H1 (cell line): ENCODE measurements at regions not wholly inside any gene's neighbourhood (a gene's known extent, or its start where the extent isn't known, plus 50 kb on each side); places are given as distances from the start of the nearest gene placed in this dataset.

Experiments used
- CTCF ChIA-PET: fragments of 300-600 bp; sonication (Branson Sonifier 250); formaldehyde crosslinking; loops from one replicate; lab custom pipeline; 2021; ENCODE audit not compliant: partially characterized antibody; lab: Charles Lee
- POLR2A ChIA-PET: fragments of 300-600 bp; sonication (Branson Sonifier 250); formaldehyde crosslinking; loops from one replicate; lab custom pipeline; 2021; ENCODE audit warnings: inconsistent platforms; ENCODE audit not compliant: partially characterized antibody; lab: Charles Lee
- DNase-seq, 2 experiments: peaks; one replicate each; pipeline versions ENCODE4 v3.0.0 to v3.0.0-alpha.2; 2010 to 2022; ENCODE audit warnings: low spot score in 2 of 2, low read depth in 1 of 2, mixed read lengths in 1 of 2
- FAIRE-seq: peaks from 2 replicates; lab custom pipeline; 2011; peaks lifted over from hg19 to GRCh38; lab: Jason Lieb, UNC
- H2AFZ ChIP-seq: 2 replicates; pipeline ENCODE4 v1.8.1; 2012; ENCODE audit warnings: low read length, inconsistent platforms
- H2AK5ac ChIP-seq: 2 replicates; pipeline ENCODE4 v1.6.1; 2013; ENCODE audit warnings: low read depth, low read length
- H2BK120ac ChIP-seq: replicated peaks from 2 replicates; pipeline ENCODE3; 2013; ENCODE audit warnings: low read depth, low read length, inconsistent platforms
- H2BK12ac ChIP-seq: 2 replicates; pipeline ENCODE4 v1.6.1; 2013; ENCODE audit warnings: low read depth, low read length
- H2BK15ac ChIP-seq: 2 replicates; pipeline ENCODE4 v1.6.1; 2013; ENCODE audit warnings: low read length
- H2BK20ac ChIP-seq: 2 replicates; pipeline ENCODE4 v1.6.1; 2013; ENCODE audit warnings: low read length
- H2BK5ac ChIP-seq: 2 replicates; pipeline ENCODE4 v1.6.1; 2013; ENCODE audit warnings: low read depth, low read length
- H3K14ac ChIP-seq: 2 replicates; pipeline ENCODE4 v1.6.1; 2013; ENCODE audit warnings: inconsistent platforms; ENCODE audit not compliant: insufficient read length
- H3K18ac ChIP-seq: 2 replicates; pipeline ENCODE4 v1.6.1; 2013; ENCODE audit warnings: low read length; ENCODE audit errors: extremely low read depth
- H3K23ac ChIP-seq: 2 replicates; pipeline ENCODE4 v1.6.1; 2013; ENCODE audit warnings: inconsistent platforms; ENCODE audit not compliant: insufficient read length
- H3K23me2 ChIP-seq: 2 replicates; pipeline ENCODE4 v1.6.1; 2013; ENCODE audit warnings: low read depth, low read length
- H3K27ac ChIP-seq: 2 replicates; pipeline ENCODE4 v1.6.1; 2011; ENCODE audit warnings: low read depth, low read length, inconsistent platforms
- H3K27me3 ChIP-seq, 4 experiments: replicated peaks in 1 of 4; 1 replicate in 1 of 4; 2 replicates in 3 of 4; pipeline versions ENCODE4 v1.6.1 to v1.8.1; 2011 to 2013; ENCODE audit warnings: low read length in 3 of 4, mild to moderate bottlenecking in 3 of 4, inconsistent platforms in 2 of 4, mixed read lengths in 2 of 4, moderate library complexity in 1 of 4; ENCODE audit not compliant: control insufficient read depth in 3 of 4, insufficient read depth in 3 of 4; ENCODE audit errors: extremely low read depth in 1 of 4
- H3K36me3 ChIP-seq, 4 experiments: 2 replicates each; pipeline versions ENCODE4 v1.6.1 to v1.8.1; 2011 to 2013; ENCODE audit warnings: mild to moderate bottlenecking in 4 of 4, low read length in 3 of 4, moderate library complexity in 2 of 4, control low read depth in 1 of 4, inconsistent platforms in 1 of 4; ENCODE audit not compliant: insufficient read depth in 4 of 4, control insufficient read depth in 2 of 4
- H3K4ac ChIP-seq: replicated peaks from 2 replicates; pipeline ENCODE3; 2013; ENCODE audit warnings: low read length, low read depth, mixed read lengths, inconsistent platforms; ENCODE audit not compliant: insufficient read length
- H3K4me1 ChIP-seq, 4 experiments: replicated peaks in 1 of 4; 1 replicate in 1 of 4; 2 replicates in 3 of 4; pipeline versions ENCODE4 v1.6.1 to v1.8.1; 2011 to 2013; ENCODE audit warnings: low read length in 3 of 4, inconsistent platforms in 2 of 4, mixed read lengths in 1 of 4; ENCODE audit not compliant: insufficient read depth in 4 of 4, control insufficient read depth in 3 of 4
- H3K4me2 ChIP-seq, 2 experiments: 2 replicates each; pipeline versions ENCODE4 v1.6.1 to v1.8.1; 2011 to 2013; ENCODE audit warnings: low read depth in 2 of 2, low read length in 2 of 2, control low read depth in 1 of 2, inconsistent platforms in 1 of 2, mild to moderate bottlenecking in 1 of 2; ENCODE audit not compliant: insufficient read depth in 1 of 2
- H3K4me3 ChIP-seq, 4 experiments: fragments of 200-600, 300-600 bp in 1 of 4; sonication (generic), shearing (Covaris generic), sonication (Bioruptor Twin) in 1 of 4; 2 replicates each; pipeline versions ENCODE4 v1.5.1 to v1.8.1; 2011 to 2016; ENCODE audit warnings: low read length in 4 of 4, low read depth in 3 of 4, control low read depth in 2 of 4, inconsistent platforms in 2 of 4, mild to moderate bottlenecking in 2 of 4, mixed read lengths in 1 of 4, moderate library complexity in 1 of 4; ENCODE audit not compliant: insufficient read depth in 2 of 4; ENCODE audit errors: extremely low read depth in 1 of 4
- H3K56ac ChIP-seq: replicated peaks from 2 replicates; pipeline ENCODE3; 2013; ENCODE audit warnings: low read depth, mild to moderate bottlenecking, mixed read lengths, low read length, inconsistent platforms; ENCODE audit not compliant: insufficient read length
- H3K79me1 ChIP-seq: 2 replicates; pipeline ENCODE4 v1.6.1; 2013; ENCODE audit warnings: low read depth, low read length, control low read depth
- H3K79me2 ChIP-seq, 2 experiments: 2 replicates each; pipeline versions ENCODE4 v1.6.1 to v1.8.1; 2012 to 2013; ENCODE audit warnings: low read length in 2 of 2, mild to moderate bottlenecking in 2 of 2, inconsistent platforms in 1 of 2; ENCODE audit not compliant: insufficient read depth in 2 of 2, control insufficient read depth in 1 of 2
- H3K9ac ChIP-seq, 4 experiments: replicated peaks in 1 of 4; 1 replicate in 1 of 4; 2 replicates in 3 of 4; pipeline versions ENCODE4 v1.6.1 to v1.8.1; 2011 to 2013; ENCODE audit warnings: low read depth in 3 of 4, low read length in 3 of 4, control low read depth in 2 of 4, mild to moderate bottlenecking in 2 of 4, moderate library complexity in 2 of 4, inconsistent platforms in 1 of 4; ENCODE audit errors: extremely low read depth in 1 of 4
- H3K9me3 ChIP-seq, 2 experiments: 2 replicates each; pipeline versions ENCODE4 v1.6.1 to v1.8.1; 2012 to 2013; ENCODE audit warnings: mild to moderate bottlenecking in 2 of 2, moderate library complexity in 2 of 2, control low read depth in 1 of 2, inconsistent platforms in 1 of 2, low read depth in 1 of 2, low read length in 1 of 2, mixed read lengths in 1 of 2; ENCODE audit not compliant: insufficient read depth in 2 of 2
- H4K20me1 ChIP-seq, 2 experiments: replicated peaks in 1 of 2; 2 replicates each; pipeline versions ENCODE3 to v1.8.1; 2011 to 2013; ENCODE audit warnings: inconsistent platforms in 2 of 2, low read length in 2 of 2, mild to moderate bottlenecking in 1 of 2; ENCODE audit not compliant: insufficient read depth in 2 of 2, control insufficient read depth in 1 of 2
- H4K5ac ChIP-seq: 2 replicates; pipeline ENCODE4 v1.6.1; 2013; ENCODE audit warnings: low read length, low read depth, mixed read lengths, inconsistent platforms; ENCODE audit not compliant: insufficient read length
- H4K8ac ChIP-seq: 2 replicates; pipeline ENCODE4 v1.8.0; 2013; ENCODE audit warnings: mild to moderate bottlenecking, moderate library complexity, low read length, inconsistent platforms; ENCODE audit not compliant: insufficient read depth; ENCODE audit errors: extremely low read depth
- H4K91ac ChIP-seq: replicated peaks from 2 replicates; pipeline ENCODE3; 2013; ENCODE audit warnings: low read length, mixed read lengths, inconsistent platforms; ENCODE audit not compliant: insufficient read length
- CTBP2 ChIP-seq: IDR thresholded peaks from 2 replicates; pipeline ENCODE4 v1.7.0; 2011; ENCODE audit warnings: borderline replicate concordance, mild to moderate bottlenecking, moderate library complexity, mixed read lengths, low read length; ENCODE audit not compliant: insufficient read depth, insufficient read length
- GABPA ChIP-seq: IDR thresholded peaks from 2 replicates; pipeline ENCODE4 v1.6.1; 2011; ENCODE audit warnings: mild to moderate bottlenecking, low read length, moderate library complexity, borderline replicate concordance; ENCODE audit not compliant: insufficient read depth
- GTF2F1 ChIP-seq: IDR thresholded peaks from 2 replicates; pipeline ENCODE4 v1.6.1; 2012; ENCODE audit warnings: low read depth, low read length, improper control_type of control experiment, borderline replicate concordance
- KDM1A ChIP-seq: fragments of 200-600, 300-600 bp; sonication (generic); IDR thresholded peaks from 2 replicates; pipeline ENCODE4 v1.7.1; 2016; ENCODE audit warnings: mild to moderate bottlenecking, low read length, borderline replicate concordance
- MAFK ChIP-seq: IDR thresholded peaks from 2 replicates; pipeline ENCODE4 v1.6.1; 2012; ENCODE audit warnings: low read depth, mild to moderate bottlenecking, improper control_type of control experiment, low read length
- MAX ChIP-seq: IDR thresholded peaks from 2 replicates; pipeline ENCODE4 v1.6.1; 2012; ENCODE audit warnings: inconsistent platforms
- SIRT6 ChIP-seq: IDR thresholded peaks from one replicate; pipeline ENCODE4 v1.7.1; 2012; ENCODE audit warnings: low read length, inconsistent platforms
- TAF1 ChIP-seq: IDR thresholded peaks from 2 replicates; pipeline ENCODE4 v1.6.1; 2011; ENCODE audit warnings: mild to moderate bottlenecking, low read depth, low read length
- TCF12 ChIP-seq: IDR thresholded peaks from 2 replicates; pipeline ENCODE4 v1.6.1; 2011; ENCODE audit warnings: low read depth, mild to moderate bottlenecking, low read length
- TEAD4 ChIP-seq: IDR thresholded peaks from 2 replicates; pipeline ENCODE4 v1.6.1; 2012; ENCODE audit warnings: low read depth, low read length, inconsistent platforms, mixed read lengths
- YY1 ChIP-seq: IDR thresholded peaks from 2 replicates; pipeline ENCODE4 v1.6.1; 2011; ENCODE audit warnings: low read depth, mild to moderate bottlenecking, low read length
- WGBS, 2 experiments: shearing (Covaris generic) in 1 of 2; methylation state at CpG; one replicate each; pipeline versions ENCODE4 v1.1.6 to v1.1.7; 2013 to 2015; ENCODE audit warnings: low lambda C conversion rate in 2 of 2, mixed read lengths in 2 of 2, inconsistent platforms in 1 of 2, low coverage in 1 of 2, missing lambda C conversion rate in 1 of 2; ENCODE audit not compliant: insufficient replicate concordance in 2 of 2, insufficient coverage in 1 of 2, insufficient read length in 1 of 2; ENCODE audit errors: extremely low coverage in 1 of 2, missing lambda C conversion rate in 1 of 2; 5-methylcytosine and 5-hydroxymethylcytosine counted together

- H3K4me3 ChIP-seq: no peak overlapping the region
- ChIA-PET CTCF (no interaction called here), POLR2A (no interaction called here)
- H3K79me1 ChIP-seq: no peaks in the 10 kb centered on the region
- no peak overlapping the region for H4K8ac ChIP-seq
- WGBS, 2 experiments: 54% methylated on average over 3 of the region's 3 CpGs; no CpG with 5 or more reads in 1 of the 2 experiments
- H3K23me2 ChIP-seq: no peaks in the 10 kb centered on the region
- H2BK20ac ChIP-seq: no peak overlapping the region
- no peaks in the 10 kb centered on the region for H3K27me3 ChIP-seq
- no peak overlapping the region for H3K27ac ChIP-seq
- no peaks in the 10 kb centered on the region for H3K36me3 ChIP-seq
- H2BK120ac ChIP-seq: no peak overlapping the region
- H3K56ac ChIP-seq: no peak overlapping the region
- no peak overlapping the region for H2AK5ac ChIP-seq
- H4K5ac ChIP-seq: no peak overlapping the region
- H3K14ac ChIP-seq: no peak overlapping the region
- no peak overlapping the region for H3K23ac ChIP-seq
- no peak overlapping the region for H3K18ac ChIP-seq
- TF ChIP-seq SIRT6: no peak
- TF ChIP-seq MAX: no peak
- no peak for TF ChIP-seq GTF2F1
- no peak for TF ChIP-seq KDM1A
- no peak for TF ChIP-seq YY1
- no peak for TF ChIP-seq CTBP2
- no peak for TF ChIP-seq MAFK
- TF ChIP-seq TEAD4: no peak
- TF ChIP-seq TCF12: no peak
- no peak for TF ChIP-seq TAF1
- TF ChIP-seq GABPA: no peak
- no peak overlapping the region for H2BK15ac ChIP-seq
- no peak overlapping the region for H3K4me2 ChIP-seq
- H3K9ac ChIP-seq: no peak overlapping the region
- H3K4me1 ChIP-seq: peaks cover 0 to 6% (median 0%) of the 10 kb centered on the region in 4 experiments; a peak in 1 of 7 replicates
- FAIRE-seq (no peak), DNase-seq (no peak)
- no peaks in the 10 kb centered on the region for H3K79me2 ChIP-seq
- no peaks in the 10 kb centered on the region for H4K20me1 ChIP-seq
- H4K91ac ChIP-seq: no peak overlapping the region
- H2BK12ac ChIP-seq: peak overlapping the region; percentile 60; the same call in 1 of the 2 replicates
- H2BK5ac ChIP-seq: no peak overlapping the region
- H3K4ac ChIP-seq: no peak overlapping the region
- H2AFZ ChIP-seq: 0 out of 2 replicates have a peak overlapping the region, but pooled peaks have one; percentile 16
- peaks cover 7 to 12% of the 10 kb centered on the region in 2 experiments for H3K9me3 ChIP-seq
Observed at GRCh38 chr6:117142142-117142541, 123.2 kb upstream of the VGLL2 start.
